ENCODE measurements at regions not wholly inside any gene's neighbourhood (a gene's known extent, or its start where the extent isn't known, plus 50 kb on each side); places are given as distances from the start of the nearest gene placed in this dataset.

GRCh38 chr6:14822012-14822553, 423.8 kb upstream of the JARID2 start:
- Histone ChIP-seq H3K4me3 (ENCODE audit: low read depth, low read length) (no peak overlapping the region), H3K4me1 (ENCODE audit: control insufficient read depth, insufficient read depth, low read length) (peaks cover 19% of the 10 kb centered on the region), H3K27ac (ENCODE audit: extremely low read depth, low read depth, low read length) (no peak overlapping the region), H3K9me3 (ENCODE audit: control insufficient read depth, insufficient read depth, low read depth, low read length) (no peaks in the 10 kb centered on the region), H3K36me3 (ENCODE audit: control insufficient read depth in 2 of 2, insufficient read depth in 1 of 2, low read length in 2 of 2) (no peaks in the 10 kb centered on the region)
- CTCF ChIA-PET = interaction anchor here (0.6 kb wide), 1 partner anchor 415 kb away, joined by 5 read pairs; no protein-coding TSS in a partner anchor
- TF ChIP-seq RBAK (tag by site-specific recombination; IDR thresholded peaks at IDR 0.05) = 0 out of 2 replicates have a peak, but pooled peaks have one; percentile 70
- TF ChIP-seq KLF17 (tag by site-specific recombination; IDR thresholded peaks at IDR 0.05) = no peak
- POLR2A ChIA-PET = interaction anchor here (0.6 kb wide), 1 partner anchor 51 kb away, joined by 3 read pairs; no protein-coding TSS in a partner anchor

GRCh38 chr6:14822679-14823078, 423.2 kb upstream of the JARID2 start:
- ChIA-PET POLR2A (no interaction called here), CTCF (no interaction called here)
- Histone ChIP-seq H3K9me3 (ENCODE audit: control insufficient read depth, insufficient read depth, low read depth, low read length) (no peaks in the 10 kb centered on the region), H3K36me3 (ENCODE audit: control insufficient read depth in 2 of 2, insufficient read depth in 1 of 2, low read length in 2 of 2) (no peaks in the 10 kb centered on the region), H3K4me1 (ENCODE audit: control insufficient read depth, insufficient read depth, low read length) (peaks cover 19% of the 10 kb centered on the region), H3K27ac (ENCODE audit: extremely low read depth, low read depth, low read length) (no peak overlapping the region), H3K4me3 (ENCODE audit: low read depth, low read length) (no peak overlapping the region)
- TF ChIP-seq HOXC10 (CRISPR knock-in tag; IDR thresholded peaks at IDR 0.05) = no peak
- no peak for TF ChIP-seq ZNF521 (tag by site-specific recombination; IDR thresholded peaks at IDR 0.05)
- no peak for TF ChIP-seq ZNF747 (tag by site-specific recombination; IDR thresholded peaks at IDR 0.05)

- ChIA-PET CTCF (interaction anchor here (0.6 to 0.9 kb wide), 5 partner anchors 10 to 610 kb away, joined by 3 to 7 read pairs (median 3); no protein-coding TSS in a partner anchor), POLR2A (no interaction called here)
- Histone ChIP-seq H3K9me3 (ENCODE audit: control insufficient read depth, insufficient read depth, low read depth, low read length) (no peaks in the 10 kb centered on the region), H3K36me3 (ENCODE audit: control insufficient read depth in 2 of 2, insufficient read depth in 1 of 2, low read length in 2 of 2) (no peaks in the 10 kb centered on the region), H3K4me1 (ENCODE audit: control insufficient read depth, insufficient read depth, low read length) (peaks cover 19% of the 10 kb centered on the region), H3K4me3 (ENCODE audit: low read depth, low read length) (no peak overlapping the region), H3K27ac (ENCODE audit: extremely low read depth, low read depth, low read length) (peak overlapping the region; percentile 51; the same call in 1 of the 2 replicates)
- TF ChIP-seq ZNF169 (tag by site-specific recombination; IDR thresholded peaks at IDR 0.05) (no peak), ZNF155 (tag by site-specific recombination; IDR thresholded peaks at IDR 0.05) (no peak), ZNF549 (tag by site-specific recombination; IDR thresholded peaks at IDR 0.05) (no peak), PRDM6 (tag by site-specific recombination; IDR thresholded peaks at IDR 0.05) (peak; percentile 49; the same call in 1 of the 2 replicates), GFI1B (tag by site-specific recombination; IDR thresholded peaks at IDR 0.05) (peak; percentile 51; the same call in 1 of the 2 replicates), ZNF561 (tag by site-specific recombination; IDR thresholded peaks at IDR 0.05; ENCODE audit: borderline replicate concordance) (peak; percentile 43; the same call in 1 of the 2 replicates), ZBTB6 (tag by site-specific recombination; IDR thresholded peaks at IDR 0.05) (no peak), ZNF335 (tag by site-specific recombination; conservative IDR thresholded peaks at IDR 0.05) (no peak), KLF8 (tag by site-specific recombination; IDR thresholded peaks at IDR 0.05) (no peak), ZNF138 (tag by site-specific recombination; IDR thresholded peaks at IDR 0.05; ENCODE audit: borderline replicate concordance) (no peak)
These were observed 421.8 kb upstream of the JARID2 start for GRCh38 chr6:14824060-14824459.
